Nephron (organoid): ENCODE measurements at regions not wholly inside any gene's neighbourhood (a gene's known extent, or its start where the extent isn't known, plus 50 kb on each side); places are given as distances from the start of the nearest gene placed in this dataset.
A peak's percentile ranks its signal among the peaks of the same experiment; 100 is the strongest.
"Not testable (repeated sequence)": the region's sequence is repeated elsewhere in the genome, so short reads cannot be mapped to it uniquely, and the experiment has no call there.

ENCODE experiments used
- H3K27ac Mint-ChIP-seq, 3 experiments: 2 replicates each; pipeline ENCODE4 v1.8.0; 2020; ENCODE audit warnings: mixed read lengths in 3 of 3, mild to moderate bottlenecking in 2 of 3, moderate library complexity in 1 of 3
- H3K27me3 Mint-ChIP-seq: 2 replicates; pipeline ENCODE4 v1.8.0; 2021; ENCODE audit warnings: low read depth, mild to moderate bottlenecking, moderate library complexity, mixed read lengths
- H3K36me3 Mint-ChIP-seq: 2 replicates; pipeline ENCODE4 v1.8.0; 2020; ENCODE audit warnings: low read depth, mixed read lengths
- H3K4me1 Mint-ChIP-seq: 2 replicates; pipeline ENCODE4 v1.8.0; 2020; ENCODE audit warnings: mixed read lengths
- H3K4me3 Mint-ChIP-seq, 3 experiments: 2 replicates each; pipeline ENCODE4 v1.8.0; 2020; ENCODE audit warnings: mild to moderate bottlenecking in 3 of 3, mixed read lengths in 3 of 3, moderate library complexity in 2 of 3
- H3K9me3 Mint-ChIP-seq: 2 replicates; pipeline ENCODE4 v1.8.0; 2020; ENCODE audit warnings: mixed read lengths
- CTCF ChIP-seq, 3 experiments: fragments of 200-600 bp; sonication (generic); IDR thresholded peaks; one replicate each; pipeline ENCODE4 v1.5.0; 2021; ENCODE audit warnings: antibody characterized with exemption in 3 of 3; ENCODE audit not compliant: unreplicated experiment in 3 of 3

GRCh38 chr5:44089424-44090144, 299.6 kb downstream of the FGF10 start:
- Mint-ChIP-seq H3K4me3 (peak overlapping the region in 1 of 3 experiments; percentile 0), H3K36me3 (no peaks in the 10 kb centered on the region), H3K9me3 (no peaks in the 10 kb centered on the region), H3K27ac (peak overlapping the region; percentile 74 to 87 (median 76)), H3K4me1 (peaks cover 37% of the 10 kb centered on the region), H3K27me3 (no peaks in the 10 kb centered on the region)
- TF ChIP-seq CTCF (IDR thresholded peaks at IDR 0.05; ENCODE audit: unreplicated experiment in 3 of 3), result no peak

GRCh38 chr5:44085083-44085482, 304.1 kb downstream of the FGF10 start:
- Mint-ChIP-seq H3K9me3 (peaks cover 5% of the 10 kb centered on the region), H3K27me3 (no peaks in the 10 kb centered on the region), H3K27ac (no peak overlapping the region), H3K4me1 (peaks cover 32% of the 10 kb centered on the region), H3K36me3 (no peaks in the 10 kb centered on the region), H3K4me3 (no peak overlapping the region)
- TF ChIP-seq CTCF (IDR thresholded peaks at IDR 0.05; ENCODE audit: unreplicated experiment in 3 of 3), result no peak

GRCh38 chr5:44074547-44074946, 314.7 kb downstream of the FGF10 start:
- not testable (repeated sequence) for H3K4me1 Mint-ChIP-seq, H3K27me3 Mint-ChIP-seq, H3K27ac Mint-ChIP-seq, H3K36me3 Mint-ChIP-seq, H3K9me3 Mint-ChIP-seq, H3K4me3 Mint-ChIP-seq

GRCh38 chr5:44051591-44051990, 337.6 kb downstream of the FGF10 start:
- Mint-ChIP-seq H3K9me3 (no peaks in the 10 kb centered on the region), H3K27ac (no peak overlapping the region), H3K36me3 (no peaks in the 10 kb centered on the region)

GRCh38 chr5:44048276-44048984, 340.8 kb downstream of the FGF10 start:
- no peak overlapping the region for H3K4me3 Mint-ChIP-seq
- peak overlapping the region; percentile 52 to 86 (median 73) for H3K27ac Mint-ChIP-seq
- H3K9me3 Mint-ChIP-seq, result peaks cover 13% of the 10 kb centered on the region
- H3K36me3 Mint-ChIP-seq, result peaks cover 3% of the 10 kb centered on the region
- peaks cover 4% of the 10 kb centered on the region for H3K27me3 Mint-ChIP-seq
- peaks cover 25% of the 10 kb centered on the region for H3K4me1 Mint-ChIP-seq
- no peak for TF ChIP-seq CTCF (IDR thresholded peaks at IDR 0.05; ENCODE audit: unreplicated experiment in 3 of 3)

More at GRCh38 chr5:44051591-44051990, 337.6 kb downstream of the FGF10 start:
- peaks cover 4% of the 10 kb centered on the region for H3K27me3 Mint-ChIP-seq
- no peak for TF ChIP-seq CTCF (IDR thresholded peaks at IDR 0.05; ENCODE audit: unreplicated experiment in 3 of 3)
- H3K4me1 Mint-ChIP-seq, result peaks cover 25% of the 10 kb centered on the region
- H3K4me3 Mint-ChIP-seq, result no peak overlapping the region

GRCh38 chr5:44046619-44047364, 342.4 kb downstream of the FGF10 start:
- H3K9me3 Mint-ChIP-seq, result peaks cover 16% of the 10 kb centered on the region
- H3K27ac Mint-ChIP-seq, result peak overlapping the region; percentile 56 to 79 (median 70)
- H3K36me3 Mint-ChIP-seq, result peaks cover 3% of the 10 kb centered on the region
- H3K4me1 Mint-ChIP-seq, result peaks cover 25% of the 10 kb centered on the region
- no peak for TF ChIP-seq CTCF (IDR thresholded peaks at IDR 0.05; ENCODE audit: unreplicated experiment in 3 of 3)
- H3K27me3 Mint-ChIP-seq, result peaks cover 4% of the 10 kb centered on the region
- no peak overlapping the region for H3K4me3 Mint-ChIP-seq

- not testable (repeated sequence) for H3K27ac Mint-ChIP-seq, H3K4me3 Mint-ChIP-seq, H3K27me3 Mint-ChIP-seq, H3K36me3 Mint-ChIP-seq
- Mint-ChIP-seq H3K4me1 (peaks cover 24% of the 10 kb centered on the region), H3K9me3 (peaks cover 31% of the 10 kb centered on the region)
These were observed 344.7 kb downstream of the FGF10 start for GRCh38 chr5:44044549-44044948.
